SW480 (cell line): ENCODE measurements at regions not wholly inside any gene's neighbourhood (a gene's known extent, or its start where the extent isn't known, plus 50 kb on each side); places are given as distances from the start of the nearest gene placed in this dataset.
"Not testable (repeated sequence)": the region's sequence is repeated elsewhere in the genome, so short reads cannot be mapped to it uniquely, and the experiment has no call there.

Experiments
- DNase-seq: peaks from one replicate; pipeline ENCODE4 v3.0.0-alpha.2; 2016; ENCODE audit warnings: low spot score

DNA sequence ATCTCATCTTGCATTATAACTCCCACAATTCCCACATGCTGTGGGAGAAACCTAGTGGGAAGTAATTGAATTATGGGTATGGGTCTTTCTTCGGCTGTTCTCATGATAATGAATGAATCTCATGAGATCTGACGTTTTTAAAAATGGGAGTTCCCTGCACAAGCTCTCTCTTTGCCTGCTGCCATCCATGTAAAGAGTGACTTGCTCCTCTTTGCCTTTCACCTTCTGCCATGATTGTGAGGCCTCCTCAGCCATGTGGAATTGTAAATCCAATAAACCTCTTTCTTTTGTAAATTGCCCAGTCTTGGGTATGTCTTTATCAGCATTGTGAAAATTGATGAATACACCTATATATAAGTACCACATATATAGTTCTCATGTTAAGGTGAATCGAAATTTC is 961.7 kb upstream of the COX7C start:
- DNase-seq, result no peak

DNA sequence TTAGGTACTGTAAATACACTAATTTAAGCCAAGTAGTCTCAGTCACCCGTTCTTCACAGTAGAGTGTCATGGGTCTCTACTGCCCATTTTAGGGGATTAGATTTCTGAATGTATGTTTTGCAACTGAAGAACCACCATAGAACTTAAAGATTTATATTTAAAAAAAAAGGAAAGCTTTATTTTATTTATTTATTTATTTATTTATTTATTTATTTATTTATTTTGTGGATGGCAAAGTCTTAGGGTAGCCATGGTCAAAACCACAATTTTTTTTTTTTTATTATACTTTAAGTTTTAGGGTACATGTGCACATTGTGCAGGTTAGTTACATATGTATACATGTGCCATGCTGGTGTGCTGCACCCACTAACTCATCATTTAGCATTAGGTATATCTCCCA is 960.4 kb upstream of the COX7C start:
- not testable (repeated sequence) for DNase-seq

DNA sequence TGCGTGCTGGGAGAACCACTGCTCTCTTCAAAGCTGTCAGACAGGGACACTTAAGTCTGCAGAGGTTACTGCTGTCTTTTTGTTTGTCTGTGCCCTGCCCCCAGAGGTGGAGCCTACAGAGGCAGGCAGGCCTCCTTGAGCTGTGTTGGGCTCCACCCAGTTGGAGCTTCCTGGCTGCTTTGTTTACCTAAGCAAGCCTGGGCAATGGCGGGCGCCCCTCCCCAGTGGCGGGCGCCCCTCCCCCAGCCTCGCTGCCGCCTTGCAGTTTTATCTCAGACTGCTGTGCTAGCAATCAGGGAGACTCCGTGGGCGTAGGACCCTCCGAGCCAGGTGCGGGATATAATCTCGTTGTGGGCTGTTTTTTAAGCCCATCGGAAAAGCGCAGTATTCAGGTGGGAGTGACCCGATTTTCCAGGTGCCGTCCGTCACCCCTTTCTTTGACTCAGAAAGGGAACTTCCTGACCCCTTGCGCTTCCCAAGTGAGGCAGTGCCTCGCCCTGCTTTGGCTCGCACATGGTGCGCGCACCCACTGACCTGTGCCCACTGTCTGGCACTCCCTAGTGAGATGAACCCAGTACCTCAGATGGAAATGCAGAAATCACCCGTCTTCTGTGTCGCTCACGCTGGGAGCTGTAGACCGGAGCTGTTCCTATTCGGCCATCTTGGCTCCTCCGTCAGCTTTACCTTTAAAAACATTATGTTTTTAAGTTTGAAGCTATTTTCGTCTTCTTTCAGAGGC is 954.6 kb upstream of the COX7C start:
- DNase-seq, result not testable (repeated sequence)

DNA sequence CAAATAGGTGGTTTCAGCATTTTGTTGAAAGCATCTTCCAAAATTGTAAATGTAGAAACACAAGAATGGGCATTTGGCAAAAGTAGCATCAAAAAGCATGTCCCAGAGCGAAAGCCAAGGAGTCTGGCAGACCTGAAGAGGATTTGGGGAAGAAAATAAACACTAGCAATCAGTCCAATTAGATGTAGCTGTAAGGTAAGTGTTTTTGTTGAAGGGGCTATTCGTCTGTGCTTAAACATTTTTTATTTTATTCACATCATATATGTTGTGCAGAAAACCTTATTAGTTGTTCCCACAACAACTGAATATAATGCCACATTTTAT is 954.1 kb upstream of the COX7C start:
- DNase-seq, result no peak

GRCh38 chr5:85670417-85670816 is 947.3 kb upstream of the COX7C start:
- DNase-seq, result no peak

DNA sequence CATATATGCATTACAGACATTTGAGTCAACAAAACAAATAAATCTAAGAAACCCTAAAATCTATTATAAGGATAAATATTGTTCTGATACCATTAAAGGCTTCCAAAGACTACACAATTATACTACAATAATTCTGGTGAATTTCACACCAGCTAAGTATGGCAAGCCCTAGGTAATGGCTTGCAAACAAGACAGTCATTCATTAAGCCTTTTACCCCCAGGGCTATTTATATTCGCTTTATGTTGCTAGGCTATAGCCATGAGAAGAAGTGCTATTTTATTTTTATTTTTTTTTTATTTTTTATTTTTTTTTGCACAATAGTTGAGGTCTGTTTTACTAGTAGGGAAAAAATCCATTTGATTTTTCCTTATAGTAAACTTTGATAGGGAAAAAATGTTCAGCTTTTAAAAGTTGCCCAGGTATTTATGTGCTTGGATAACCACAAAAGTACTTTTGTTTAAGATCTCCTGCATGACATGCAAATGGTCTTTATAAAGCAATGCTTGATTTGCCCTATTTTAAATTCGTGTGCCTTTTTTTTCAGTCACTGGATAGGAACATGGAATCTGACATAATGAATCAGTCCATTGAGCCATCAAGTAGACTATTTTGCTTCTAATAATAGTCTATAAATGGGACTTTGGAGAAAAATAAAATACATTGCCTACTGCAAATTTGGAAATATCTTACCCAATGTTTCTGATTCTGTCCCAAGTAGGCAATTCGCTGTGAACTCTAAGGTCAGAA is 946.3 kb upstream of the COX7C start:
- no peak for DNase-seq

GRCh38 chr5:85681871-85682270 is 935.9 kb upstream of the COX7C start:
- no peak for DNase-seq

- no peak for DNase-seq
Measured at GRCh38 chr5:85684351-85684750, 933.4 kb upstream of the COX7C start.

DNA sequence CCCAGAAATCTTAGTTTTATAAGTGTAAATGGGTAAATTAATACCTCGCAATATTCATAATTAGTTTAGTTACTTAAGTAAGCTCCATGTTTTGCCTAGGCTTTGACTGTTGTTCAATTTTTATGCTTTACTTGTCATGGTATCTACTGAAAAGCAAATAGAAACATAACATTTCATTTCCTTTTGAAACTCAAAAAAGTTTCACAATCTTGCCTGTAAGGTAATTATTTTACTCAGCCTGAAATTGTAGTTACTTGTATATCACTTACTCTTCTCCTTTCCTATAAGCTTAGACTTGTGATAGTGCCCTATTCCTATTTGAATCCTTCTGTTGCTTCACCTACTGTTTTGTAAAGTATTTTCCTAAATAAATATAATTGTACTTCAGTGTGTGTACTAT is 914.4 kb upstream of the COX7C start:
- no peak for DNase-seq

DNA sequence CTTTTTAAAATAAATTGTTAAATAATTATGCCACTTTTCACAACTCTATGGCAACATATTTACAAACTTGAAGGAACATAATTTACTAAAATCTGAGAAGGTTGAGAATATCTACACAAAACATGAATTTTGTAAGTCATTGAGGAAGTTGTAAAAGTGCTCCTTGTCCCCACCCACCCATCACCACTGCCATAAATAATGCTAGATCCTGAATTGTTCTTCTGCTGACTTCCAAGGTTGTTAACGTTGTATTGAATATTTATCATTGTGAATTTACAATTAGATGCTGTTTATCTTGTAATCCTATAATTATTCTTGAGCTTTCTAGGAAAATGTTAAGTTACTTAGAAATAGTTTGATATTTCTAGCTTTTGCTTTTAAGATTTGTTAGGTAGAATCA is 908.0 kb upstream of the COX7C start:
- DNase-seq, result no peak

DNA sequence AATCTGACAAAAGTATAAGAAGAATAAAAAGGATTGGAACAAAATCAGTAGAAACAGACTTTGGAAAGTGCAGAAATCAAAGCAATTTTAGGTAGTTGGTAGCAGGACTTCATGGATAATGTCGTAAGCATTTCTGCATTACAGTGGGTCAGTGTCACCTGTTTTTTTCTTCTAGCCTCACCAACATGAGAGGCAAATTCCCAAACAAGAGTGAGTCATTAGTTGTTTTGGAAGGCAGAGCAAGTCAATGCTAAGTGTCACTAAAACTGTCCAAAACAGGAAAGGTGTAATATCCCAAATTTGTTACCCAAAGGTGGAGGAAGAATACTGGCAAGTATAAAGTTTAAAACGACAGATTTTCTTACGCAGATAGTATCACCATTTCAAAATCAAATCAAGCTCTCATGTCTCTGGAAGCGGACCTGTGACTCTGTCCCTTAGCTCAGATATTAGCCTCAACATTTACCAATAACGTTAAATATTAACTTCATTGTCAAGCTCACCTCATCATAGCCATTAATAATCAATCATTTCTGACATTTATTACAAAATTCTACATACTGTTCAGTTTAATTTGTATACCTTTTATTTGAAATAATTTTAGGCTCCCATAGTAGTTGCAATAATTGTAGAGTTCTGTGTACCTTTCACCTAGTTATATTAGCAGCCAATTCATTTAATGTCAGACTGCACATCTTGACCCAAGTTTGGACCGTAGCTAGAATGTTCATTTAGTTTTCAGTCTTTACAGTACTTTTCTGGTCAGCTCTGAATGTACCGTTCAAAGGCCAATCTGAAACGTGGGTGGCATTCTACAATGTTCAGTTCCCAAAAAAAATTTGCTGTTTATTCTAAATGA is 901.2 kb upstream of the COX7C start:
- no peak for DNase-seq

GRCh38 chr5:85717203-85717563 is 900.6 kb upstream of the COX7C start:
- DNase-seq, result no peak

- DNase-seq, result no peak
Measured at GRCh38 chr5:85732185-85732584, 885.6 kb upstream of the COX7C start.

DNA sequence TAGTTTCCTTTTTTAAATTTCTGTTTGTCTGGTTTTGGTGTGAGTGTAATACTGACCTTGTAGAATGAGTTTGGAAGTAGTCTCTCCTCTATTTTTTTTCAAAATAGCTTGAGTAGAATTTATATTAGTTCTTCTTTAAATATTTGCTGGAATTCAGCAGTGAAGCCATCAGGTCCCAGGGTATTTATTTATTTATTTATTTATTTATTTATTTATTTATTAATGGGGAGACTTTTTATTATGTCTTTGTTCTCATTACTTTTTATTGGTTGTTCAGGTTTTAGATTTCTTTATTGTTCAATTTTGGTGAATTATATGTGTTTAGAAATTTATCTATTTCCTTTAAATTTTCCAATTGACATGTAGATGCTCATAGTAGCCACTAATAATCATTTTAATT is 875.8 kb upstream of the COX7C start:
- DNase-seq, result no peak

DNA sequence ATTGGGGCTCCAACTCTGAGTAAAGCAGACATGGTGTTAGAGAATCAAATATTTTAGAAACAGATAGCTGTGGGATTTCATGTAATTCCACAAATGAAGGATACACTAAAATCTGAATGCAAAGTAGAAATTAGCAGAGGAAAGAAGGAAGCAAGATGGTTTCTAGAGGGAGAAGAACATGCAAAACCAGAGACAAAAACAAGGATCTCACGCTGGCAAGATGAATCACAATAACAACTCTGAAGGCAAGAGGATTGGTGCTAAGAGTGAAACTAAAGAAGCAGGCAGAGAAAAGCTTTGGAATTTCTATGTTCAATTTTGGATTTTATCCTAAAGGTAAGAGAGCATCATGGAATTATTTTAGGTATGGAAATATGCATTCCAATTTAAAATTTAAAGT is 857.2 kb upstream of the COX7C start:
- DNase-seq, result no peak

- no peak for DNase-seq
Measured at GRCh38 chr5:85769347-85769746, 848.4 kb upstream of the COX7C start.

GRCh38 chr5:85784746-85785145 is 833.0 kb upstream of the COX7C start:
- DNase-seq, result no peak

- DNase-seq, result no peak
Measured at GRCh38 chr5:85813146-85813545, 804.6 kb upstream of the COX7C start.

DNA sequence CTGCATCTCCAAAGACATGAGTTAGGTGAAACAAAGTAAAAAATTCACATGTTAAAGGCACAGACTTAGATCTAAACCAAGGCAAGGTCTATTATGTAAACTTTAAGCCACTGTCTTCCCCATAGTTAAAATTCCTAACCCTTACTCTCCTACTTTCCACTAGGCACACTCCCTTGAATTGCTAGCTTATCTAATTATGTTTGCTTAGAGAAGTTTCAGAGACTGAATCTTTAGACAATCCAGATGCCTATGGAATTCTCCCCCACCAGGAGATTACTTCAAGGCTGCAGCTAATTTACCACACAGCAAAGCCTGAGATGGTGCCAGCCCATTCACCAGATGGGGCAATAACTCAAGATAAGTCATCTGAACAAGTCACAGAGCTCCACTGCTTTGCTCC is 803.1 kb upstream of the COX7C start:
- no peak for DNase-seq

GRCh38 chr5:85823462-85824426 is 794.0 kb upstream of the COX7C start:
- no peak for DNase-seq

GRCh38 chr5:85838781-85839180 is 779.0 kb upstream of the COX7C start:
- no peak for DNase-seq

- DNase-seq, result no peak
Measured at GRCh38 chr5:85841653-85842052, 776.1 kb upstream of the COX7C start.
